CD14-positive monocyte (primary cell): ENCODE measurements at regions not wholly inside any gene's neighbourhood (a gene's known extent, or its start where the extent isn't known, plus 50 kb on each side); places are given as distances from the start of the nearest gene placed in this dataset.

Experiments used
- DNase-seq, 3 donors: peaks; one replicate each; pipeline ENCODE4 v3.0.0-alpha.2; 2011 to 2022
- H2AFZ ChIP-seq: 2 replicates; pipeline ENCODE4 v1.6.0; 2012; ENCODE audit warnings: mild to moderate bottlenecking, low read depth, low read length, inconsistent platforms; ENCODE audit not compliant: insufficient read depth, poor library complexity, severe bottlenecking
- H3K27ac ChIP-seq, 2 donors: 1 replicate in 1 of 2; 2 replicates in 1 of 2; pipeline ENCODE4 v1.5.1; 2012 to 2013; ENCODE audit warnings: low read length in 2 of 2, control low read depth in 1 of 2, inconsistent platforms in 1 of 2, low read depth in 1 of 2, mild to moderate bottlenecking in 1 of 2
- H3K27me3 ChIP-seq, 2 donors: one replicate each; pipeline versions ENCODE4 v1.6.0 to v1.6.1; 2011 to 2013; ENCODE audit warnings: low read length in 2 of 2; ENCODE audit not compliant: control insufficient read depth in 2 of 2, insufficient read depth in 2 of 2
- H3K36me3 ChIP-seq, 2 donors: replicated peaks in 1 of 2; 1 replicate in 1 of 2; 2 replicates in 1 of 2; pipeline versions ENCODE4 v1.5.1 to v1.6.1; 2012 to 2013; ENCODE audit warnings: low read length in 2 of 2, control low read depth in 1 of 2, inconsistent platforms in 1 of 2, mild to moderate bottlenecking in 1 of 2; ENCODE audit not compliant: insufficient read depth in 2 of 2, control insufficient read depth in 1 of 2
- H3K4me1 ChIP-seq, 2 donors: 1 replicate in 1 of 2; 2 replicates in 1 of 2; pipeline versions ENCODE4 v1.5.1 to v1.6.1; 2012 to 2013; ENCODE audit warnings: low read length in 2 of 2, control low read depth in 1 of 2, inconsistent platforms in 1 of 2, mild to moderate bottlenecking in 1 of 2, moderate library complexity in 1 of 2; ENCODE audit not compliant: insufficient read depth in 2 of 2, control insufficient read depth in 1 of 2
- H3K4me2 ChIP-seq: replicated peaks from 2 replicates; pipeline ENCODE3; 2012; ENCODE audit warnings: low read length, moderate library complexity, mild to moderate bottlenecking; ENCODE audit not compliant: poor library complexity, severe bottlenecking; ENCODE audit errors: extremely low read depth
- H3K4me3 ChIP-seq, 3 experiments: fragments of 200-600 bp in 1 of 3; sonication (generic) in 1 of 3; replicated peaks in 1 of 3; 1 replicate in 2 of 3; 2 replicates in 1 of 3; pipeline ENCODE4 v1.5.1; 2011 to 2013; ENCODE audit warnings: low read length in 3 of 3, mild to moderate bottlenecking in 3 of 3, control low read depth in 2 of 3, low read depth in 2 of 3, inconsistent platforms in 1 of 3, moderate library complexity in 1 of 3
- H3K79me2 ChIP-seq: 2 replicates; pipeline ENCODE4 v1.6.0; 2012; ENCODE audit warnings: mild to moderate bottlenecking, control low read depth, inconsistent platforms, low read length, moderate library complexity; ENCODE audit not compliant: insufficient read depth
- H3K9ac ChIP-seq: 2 replicates; pipeline ENCODE4 v1.6.0; 2017; ENCODE audit warnings: low read length, mild to moderate bottlenecking; ENCODE audit not compliant: insufficient read depth, poor library complexity, severe bottlenecking
- H3K9me3 ChIP-seq, 2 donors: replicated peaks in 1 of 2; 1 replicate in 1 of 2; 2 replicates in 1 of 2; pipeline versions ENCODE4 v1.5.1 to v1.6.1; 2012 to 2013; ENCODE audit warnings: low read length in 2 of 2, control low read depth in 1 of 2; ENCODE audit not compliant: control insufficient read depth in 1 of 2, insufficient read depth in 1 of 2
- H4K20me1 ChIP-seq: 2 replicates; pipeline ENCODE4 v1.6.0; 2012; ENCODE audit warnings: mild to moderate bottlenecking, low read length, control low read depth, moderate library complexity; ENCODE audit not compliant: insufficient read depth
- H3K27ac Mint-ChIP-seq, 7 donors: one replicate each; pipeline ENCODE4 v1.8.0; 2020; ENCODE audit warnings: mild to moderate bottlenecking in 7 of 7, mixed read lengths in 7 of 7, moderate library complexity in 6 of 7, inconsistent platforms in 2 of 7
- H3K27me3 Mint-ChIP-seq, 3 donors: one replicate each; pipeline ENCODE4 v1.8.0; 2021 to 2022; ENCODE audit warnings: low read depth in 3 of 3, mild to moderate bottlenecking in 3 of 3, mixed read lengths in 3 of 3, moderate library complexity in 3 of 3, inconsistent platforms in 1 of 3
- H3K36me3 Mint-ChIP-seq, 2 donors: one replicate each; pipeline ENCODE4 v1.8.0; 2020; ENCODE audit warnings: mixed read lengths in 2 of 2, inconsistent platforms in 1 of 2, mild to moderate bottlenecking in 1 of 2
- H3K4me1 Mint-ChIP-seq: one replicate; pipeline ENCODE4 v1.8.0; 2020; ENCODE audit warnings: mild to moderate bottlenecking, mixed read lengths
- H3K4me3 Mint-ChIP-seq, 2 donors: one replicate each; pipeline ENCODE4 v1.8.0; 2020; ENCODE audit warnings: mild to moderate bottlenecking in 2 of 2, mixed read lengths in 2 of 2, moderate library complexity in 1 of 2
- H3K9me3 Mint-ChIP-seq, 7 donors: one replicate each; pipeline ENCODE4 v1.8.0; 2020 to 2022; ENCODE audit warnings: mixed read lengths in 7 of 7, mild to moderate bottlenecking in 6 of 7, moderate library complexity in 6 of 7, inconsistent platforms in 2 of 7
- CTCF ChIP-seq: fragments of 200-600 bp; IDR thresholded peaks from one replicate; pipeline ENCODE4 v1.8.0; 2022; ENCODE audit warnings: antibody characterized with exemption, mild to moderate bottlenecking
- WGBS: methylation state at CpG from one replicate; pipeline ENCODE4 v1.1.5; 2013; ENCODE audit warnings: missing lambda C conversion rate; ENCODE audit not compliant: insufficient coverage; 5-methylcytosine and 5-hydroxymethylcytosine counted together
- intact Hi-C, 2 donors: fragments of 100-400 bp; cut with micrococcal nuclease; formaldehyde crosslinking; loops; one replicate each; pipeline versions ENCODE4 v1.15.0 to v1.15.1; 2023

GRCh38 chr4:157727163-157727562, 445.7 kb downstream of the GASK1B start:
- intact Hi-C loops = no loop called here
- H3K27me3 ChIP-seq = no peaks in the 10 kb centered on the region
- Mint-ChIP-seq H3K27ac (no peak overlapping the region), H3K4me1 (no peaks in the 10 kb centered on the region), H3K36me3 (no peaks in the 10 kb centered on the region), H3K27me3 (no peaks in the 10 kb centered on the region), H3K9me3 (peaks cover 0 to 10% (median 3%) of the 10 kb centered on the region in 7 donors), H3K4me3 (no peak overlapping the region)
- DNase-seq = no peak
- no peaks in the 10 kb centered on the region for H4K20me1 ChIP-seq
- H3K79me2 ChIP-seq = no peaks in the 10 kb centered on the region
- no peak overlapping the region for H2AFZ ChIP-seq
- no peak overlapping the region for H3K4me3 ChIP-seq
- no peak for TF ChIP-seq CTCF
- H3K9ac ChIP-seq = no peak overlapping the region
- no peak overlapping the region for H3K27ac ChIP-seq
- no peaks in the 10 kb centered on the region for H3K4me1 ChIP-seq
- no peak overlapping the region for H3K4me2 ChIP-seq
- no peaks in the 10 kb centered on the region for H3K36me3 ChIP-seq
- H3K9me3 ChIP-seq = peaks cover 12 to 14% of the 10 kb centered on the region in 2 donors
- WGBS = no CpG with 5 or more reads among the region's 2 CpGs

- no peak overlapping the region for H3K9ac ChIP-seq
- H3K79me2 ChIP-seq = no peaks in the 10 kb centered on the region
- no peaks in the 10 kb centered on the region for H3K36me3 ChIP-seq
- no peak for TF ChIP-seq CTCF
- intact Hi-C loops = no loop called here
- H3K27ac ChIP-seq = no peak overlapping the region
- no peaks in the 10 kb centered on the region for H3K36me3 Mint-ChIP-seq
- H3K9me3 Mint-ChIP-seq = peaks cover 0 to 5% (median 1%) of the 10 kb centered on the region in 7 donors
- no peak overlapping the region for H3K4me3 ChIP-seq
- H3K27ac Mint-ChIP-seq = no peak overlapping the region
- no peaks in the 10 kb centered on the region for H3K4me1 Mint-ChIP-seq
- no peaks in the 10 kb centered on the region for H4K20me1 ChIP-seq
- H2AFZ ChIP-seq = no peak overlapping the region
- H3K27me3 ChIP-seq = no peaks in the 10 kb centered on the region
- H3K4me1 ChIP-seq = no peaks in the 10 kb centered on the region
- H3K27me3 Mint-ChIP-seq = no peaks in the 10 kb centered on the region
- DNase-seq = no peak
- no peak overlapping the region for H3K4me2 ChIP-seq
- H3K9me3 ChIP-seq = peaks cover 7 to 11% of the 10 kb centered on the region in 2 donors
- H3K4me3 Mint-ChIP-seq = no peak overlapping the region
Measured at GRCh38 chr4:157722146-157722545, 450.7 kb downstream of the GASK1B start.
